IMR-90 (cell line): ENCODE measurements at regions not wholly inside any gene's neighbourhood (a gene's known extent, or its start where the extent isn't known, plus 50 kb on each side); places are given as distances from the start of the nearest gene placed in this dataset.

Source experiments
- ATAC-seq: fragments of 200-7000 bp; cut with Tn5 transposase; 2 replicates; pipeline ENCODE4 v1.9.1; 2020; ENCODE audit warnings: low read depth, mild to moderate bottlenecking, moderate library complexity
- BruUV-seq: library from RNA; stranded (reverse); fragments of 400-500 nt; replicated peaks from 2 replicates; lab custom pipeline; 2021; lab: Mats Ljungman, UMichigan
- CTCF ChIA-PET: fragments of 300-600 bp; formaldehyde crosslinking; extraction: SDS; loops from one replicate; lab custom pipeline; 2021; ENCODE audit warnings: antibody characterized with exemption; lab: Yijun Ruan, JAX
- POLR2A ChIA-PET: fragments of 300-600 bp; sonication (Branson Sonifier 250); formaldehyde crosslinking; loops from one replicate; lab custom pipeline; 2022; ENCODE audit warnings: antibody characterized with exemption; ENCODE audit not compliant: unreplicated experiment; lab: Charles Lee
- DNase-seq: peaks from one replicate; pipeline ENCODE4 v3.0.0; 2013
- H2AFZ ChIP-seq: replicated peaks from 2 replicates; pipeline ENCODE3; 2013; ENCODE audit warnings: low read length, mild to moderate bottlenecking; ENCODE audit not compliant: poor library complexity
- H2AK5ac ChIP-seq: 2 replicates; pipeline ENCODE4 v1.6.1; 2013; ENCODE audit warnings: low read depth, low read length, inconsistent platforms
- H2AK9ac ChIP-seq: replicated peaks from 2 replicates; pipeline ENCODE3; 2013; ENCODE audit warnings: mild to moderate bottlenecking, low read depth, low read length, moderate library complexity; ENCODE audit not compliant: poor library complexity
- H2BK120ac ChIP-seq: 2 replicates; pipeline ENCODE4 v1.6.1; 2013; ENCODE audit warnings: low read depth, low read length, inconsistent platforms
- H2BK15ac ChIP-seq: 3 replicates; pipeline ENCODE4 v1.6.1; 2013; ENCODE audit warnings: low read depth, low read length, inconsistent platforms
- H2BK20ac ChIP-seq: 2 replicates; pipeline ENCODE4 v1.6.1; 2013; ENCODE audit warnings: low read depth, mild to moderate bottlenecking, inconsistent platforms, low read length, moderate library complexity
- H2BK5ac ChIP-seq: 2 replicates; pipeline ENCODE4 v1.6.1; 2013; ENCODE audit warnings: mild to moderate bottlenecking, low read depth, low read length, inconsistent platforms; ENCODE audit not compliant: poor library complexity, severe bottlenecking
- H3K14ac ChIP-seq: replicated peaks from 2 replicates; pipeline ENCODE4 v1.6.1; 2013; ENCODE audit warnings: low read depth, low read length, inconsistent platforms
- H3K18ac ChIP-seq: 2 replicates; pipeline ENCODE4 v1.6.1; 2013; ENCODE audit warnings: low read depth, low read length, control low read depth
- H3K23ac ChIP-seq: 2 replicates; pipeline ENCODE4 v1.6.1; 2013; ENCODE audit warnings: low read depth, low read length, inconsistent platforms
- H3K27ac ChIP-seq: 2 replicates; pipeline ENCODE4 v1.5.1; 2013; ENCODE audit warnings: mild to moderate bottlenecking, control low read depth, low read length; ENCODE audit not compliant: insufficient read depth
- H3K27me3 ChIP-seq: 2 replicates; pipeline ENCODE4 v1.6.1; 2013; ENCODE audit warnings: low read length; ENCODE audit not compliant: control insufficient read depth, insufficient read depth
- H3K36me3 ChIP-seq: 2 replicates; pipeline ENCODE4 v1.6.1; 2013; ENCODE audit warnings: low read length, mixed read lengths; ENCODE audit not compliant: control insufficient read depth, insufficient read depth
- H3K4ac ChIP-seq: 2 replicates; pipeline ENCODE4 v1.6.1; 2013; ENCODE audit warnings: low read depth, low read length, inconsistent platforms
- H3K4me1 ChIP-seq: 2 replicates; pipeline ENCODE4 v1.6.1; 2013; ENCODE audit warnings: low read length, mixed read lengths; ENCODE audit not compliant: control insufficient read depth, insufficient read depth
- H3K4me2 ChIP-seq: 2 replicates; pipeline ENCODE4 v1.6.1; 2013; ENCODE audit warnings: low read depth, mild to moderate bottlenecking, control low read depth, low read length, moderate library complexity
- H3K4me3 ChIP-seq: 2 replicates; pipeline ENCODE4 v1.5.1; 2013; ENCODE audit warnings: low read depth, mild to moderate bottlenecking, control low read depth, low read length, moderate library complexity; ENCODE audit not compliant: insufficient read depth
- H3K56ac ChIP-seq: 2 replicates; pipeline ENCODE4 v1.6.1; 2013; ENCODE audit warnings: low read length, inconsistent platforms; ENCODE audit not compliant: insufficient read depth; ENCODE audit errors: extremely low read depth
- H3K79me1 ChIP-seq, 2 experiments: 2 replicates each; pipeline ENCODE4 v1.6.1; 2013; ENCODE audit warnings: low read length in 2 of 2, inconsistent platforms in 1 of 2, low read depth in 1 of 2
- H3K9ac ChIP-seq: 2 replicates; pipeline ENCODE4 v1.6.1; 2013; ENCODE audit warnings: low read depth, low read length, control low read depth
- H3K9me1 ChIP-seq: 2 replicates; pipeline ENCODE4 v1.6.1; 2013; ENCODE audit warnings: low read length, inconsistent platforms; ENCODE audit not compliant: insufficient read depth
- H3K9me3 ChIP-seq: 2 replicates; pipeline ENCODE4 v1.6.1; 2013; ENCODE audit warnings: low read length; ENCODE audit not compliant: control insufficient read depth, insufficient read depth
- H4K20me1 ChIP-seq: 2 replicates; pipeline ENCODE4 v1.6.1; 2013; ENCODE audit warnings: low read length, inconsistent platforms; ENCODE audit not compliant: insufficient read depth
- H4K5ac ChIP-seq: 2 replicates; pipeline ENCODE4 v1.6.1; 2013; ENCODE audit warnings: mild to moderate bottlenecking, low read depth, low read length, control low read depth
- H4K8ac ChIP-seq, 2 experiments: 2 replicates each; pipeline ENCODE4 v1.6.1; 2013; ENCODE audit warnings: low read depth in 2 of 2, low read length in 2 of 2, control low read depth in 1 of 2, inconsistent platforms in 1 of 2
- H4K91ac ChIP-seq: 2 replicates; pipeline ENCODE4 v1.6.1; 2013; ENCODE audit warnings: low read depth, low read length, inconsistent platforms; ENCODE audit not compliant: insufficient read depth
- BHLHE40 ChIP-seq: fragments of 150-350 bp; IDR thresholded peaks from 2 replicates; pipeline ENCODE4 v1.6.1; 2016; ENCODE audit warnings: mild to moderate bottlenecking, low read depth, low read length
- CEBPB ChIP-seq: IDR thresholded peaks from 2 replicates; pipeline ENCODE4 v1.6.1; 2012; ENCODE audit warnings: low read depth, low read length, improper control_type of control experiment
- CHD1 ChIP-seq: IDR thresholded peaks from 2 replicates; pipeline ENCODE4 v1.6.1; 2012; ENCODE audit warnings: low read depth, low read length, improper control_type of control experiment
- CTCF ChIP-seq: conservative IDR thresholded peaks from 2 replicates; pipeline ENCODE4 v1.5.1; 2012; ENCODE audit warnings: mild to moderate bottlenecking, low read depth, low read length, improper control_type of control experiment
- ELK1 ChIP-seq: fragments of 150-350 bp; IDR thresholded peaks from 2 replicates; pipeline ENCODE4 v1.6.1; 2016; ENCODE audit warnings: low read depth, mild to moderate bottlenecking, low read length, moderate library complexity, borderline replicate concordance
- FOS ChIP-seq: fragments of 150-350 bp; IDR thresholded peaks from 2 replicates; pipeline ENCODE4 v1.6.1; 2016; ENCODE audit warnings: low read depth, low read length
- MAFK ChIP-seq: IDR thresholded peaks from 2 replicates; pipeline ENCODE4 v1.6.1; 2012; ENCODE audit warnings: low read depth, low read length, improper control_type of control experiment
- MAZ ChIP-seq: IDR thresholded peaks from 2 replicates; pipeline ENCODE4 v1.6.1; 2012; ENCODE audit warnings: low read depth, mild to moderate bottlenecking, low read length, improper control_type of control experiment, moderate library complexity, borderline replicate concordance
- MXI1 ChIP-seq: IDR thresholded peaks from 2 replicates; pipeline ENCODE4 v1.6.1; 2012; ENCODE audit warnings: low read depth, mild to moderate bottlenecking, low read length, moderate library complexity, borderline replicate concordance
- NFE2L2 ChIP-seq: fragments of 150-350 bp; IDR thresholded peaks from 2 replicates; pipeline ENCODE4 v1.6.1; 2016; ENCODE audit warnings: low read depth, mild to moderate bottlenecking, low read length
- POLR2A ChIP-seq: IDR thresholded peaks from 2 replicates; pipeline ENCODE4 v1.6.1; 2012; ENCODE audit warnings: mild to moderate bottlenecking, low read depth, low read length
- RAD21 ChIP-seq: IDR thresholded peaks from 2 replicates; pipeline ENCODE4 v1.6.1; 2012; ENCODE audit warnings: low read length, improper control_type of control experiment
- RCOR1 ChIP-seq: IDR thresholded peaks from 2 replicates; pipeline ENCODE4 v1.6.1; 2012; ENCODE audit warnings: mild to moderate bottlenecking, low read length, improper control_type of control experiment; ENCODE audit not compliant: insufficient replicate concordance
- RFX5 ChIP-seq: IDR thresholded peaks from 2 replicates; pipeline ENCODE4 v1.8.0; 2012; ENCODE audit warnings: low read depth, mild to moderate bottlenecking, low read length, moderate library complexity
- SMC3 ChIP-seq: fragments of 150-350 bp; IDR thresholded peaks from 2 replicates; pipeline ENCODE4 v1.6.1; 2016; ENCODE audit warnings: low read depth, mild to moderate bottlenecking, antibody characterized with exemption, low read length, moderate library complexity
- USF2 ChIP-seq: fragments of 150-350 bp; IDR thresholded peaks from 2 replicates; pipeline ENCODE4 v1.6.1; 2017; ENCODE audit warnings: mild to moderate bottlenecking, antibody characterized with exemption, low read length, low read depth
- dilution Hi-C: fragments of 300-500 bp; cut with HindIII; formaldehyde crosslinking; loops from one replicate; pipeline ENCODE4 v1.14.3; 2018; ENCODE audit warnings: low sequenced_read_pairs; ENCODE audit not compliant: unreplicated experiment
- in situ Hi-C: fragments of 300-500 bp; cut with MboI; formaldehyde crosslinking; loops from 3 replicates; pipeline ENCODE4 v1.14.3; 2019; ENCODE audit warnings: low sequenced_read_pairs, inconsistent platforms, mixed read lengths
- intact Hi-C: fragments of 100-400 bp; cut with micrococcal nuclease; formaldehyde crosslinking; loops from 2 replicates; pipeline ENCODE4 v1.10.0; 2022

- ATAC-seq: no peak
Observed at GRCh38 chr18:66993492-66993891, 389.6 kb upstream of the CDH19 start.

More at GRCh38 chr18:66993492-66993891, 389.6 kb upstream of the CDH19 start:
- Histone ChIP-seq H2AFZ (no peak overlapping the region), H2BK5ac (no peak overlapping the region), H3K27ac (no peak overlapping the region), H2BK20ac (no peak overlapping the region), H3K9me1 (no peaks in the 10 kb centered on the region), H3K4ac (no peak overlapping the region), H3K18ac (no peak overlapping the region), H2AK9ac (no peak overlapping the region), H2BK15ac (no peak overlapping the region), H4K8ac (no peak overlapping the region), H3K27me3 (no peaks in the 10 kb centered on the region), H3K4me2 (no peak overlapping the region), H2BK120ac (no peak overlapping the region), H4K5ac (no peak overlapping the region), H2AK5ac (no peak overlapping the region), H3K4me1 (no peaks in the 10 kb centered on the region), H3K9me3 (0 out of 2 replicates have a peak, but pooled peaks cover 2% of the 10 kb centered on the region), H3K23ac (no peak overlapping the region), H3K79me1 (no peaks in the 10 kb centered on the region), H3K56ac (no peak overlapping the region), H3K14ac (no peak overlapping the region), H3K9ac (no peak overlapping the region), H4K91ac (no peak overlapping the region), H3K4me3 (no peak overlapping the region), H3K36me3 (no peaks in the 10 kb centered on the region), H4K20me1 (no peaks in the 10 kb centered on the region)
- in situ Hi-C loops (no loop called here), dilution Hi-C loops (no loop called here), intact Hi-C loops (no loop called here)
- TF ChIP-seq CHD1: no peak
- TF ChIP-seq ELK1: no peak
- no peak for TF ChIP-seq NFE2L2
- no peak for TF ChIP-seq POLR2A
- TF ChIP-seq FOS: no peak
- TF ChIP-seq CEBPB: no peak
- TF ChIP-seq CTCF: no peak
- no peak for TF ChIP-seq MAZ
- no peak for TF ChIP-seq RAD21
- TF ChIP-seq BHLHE40: no peak
- no peak for TF ChIP-seq RCOR1
- no peak for TF ChIP-seq USF2
- TF ChIP-seq MAFK: no peak
- TF ChIP-seq RFX5: no peak
- TF ChIP-seq MXI1: no peak
- no peak for TF ChIP-seq SMC3
- CTCF ChIA-PET: no interaction called here
- POLR2A ChIA-PET: no interaction called here
- DNase-seq: no peak
- BruUV-seq: no TSS peak
